IPS DF 19.7 (cell line): ENCODE measurements at regions not wholly inside any gene's neighbourhood (a gene's known extent, or its start where the extent isn't known, plus 50 kb on each side); places are given as distances from the start of the nearest gene placed in this dataset.

Experiments
- DNase-seq: peaks from one replicate; pipeline ENCODE4 v3.0.0-alpha.2; 2013; ENCODE audit warnings: low read depth, low spot score

GRCh38 chr15:47194718-47195117 lies 522.6 kb upstream of the SEMA6D start:
- no peak for DNase-seq

GRCh38 chr15:47196048-47196447 lies 521.3 kb upstream of the SEMA6D start:
- peak; percentile 75 for DNase-seq

GRCh38 chr15:47203993-47204392 lies 513.3 kb upstream of the SEMA6D start:
- DNase-seq: no peak

- no peak for DNase-seq
These were observed 510.8 kb upstream of the SEMA6D start for GRCh38 chr15:47206358-47206978.

- DNase-seq: no peak
These were observed 507.7 kb upstream of the SEMA6D start for GRCh38 chr15:47209591-47209990.

GRCh38 chr15:47212222-47213010 lies 504.9 kb upstream of the SEMA6D start:
- DNase-seq: no peak

GRCh38 chr15:47213883-47214282 lies 503.4 kb upstream of the SEMA6D start:
- DNase-seq: no peak

- no peak for DNase-seq
These were observed 499.0 kb upstream of the SEMA6D start for GRCh38 chr15:47218295-47218694.

- no peak for DNase-seq
These were observed 472.9 kb upstream of the SEMA6D start for GRCh38 chr15:47244361-47244760.

GRCh38 chr15:47246317-47246716 lies 471.0 kb upstream of the SEMA6D start:
- no peak for DNase-seq

- DNase-seq: no peak
These were observed 458.8 kb upstream of the SEMA6D start for GRCh38 chr15:47258521-47258920.

GRCh38 chr15:47265686-47266085 lies 451.6 kb upstream of the SEMA6D start:
- DNase-seq: no peak

GRCh38 chr15:47266566-47266965 lies 450.7 kb upstream of the SEMA6D start:
- DNase-seq: no peak

GRCh38 chr15:47273864-47274263 lies 443.4 kb upstream of the SEMA6D start:
- no peak for DNase-seq

- DNase-seq: no peak
These were observed 434.1 kb upstream of the SEMA6D start for GRCh38 chr15:47283246-47283645.

- no peak for DNase-seq
These were observed 428.5 kb upstream of the SEMA6D start for GRCh38 chr15:47288794-47289193.

GRCh38 chr15:47289656-47290055 lies 427.6 kb upstream of the SEMA6D start:
- no peak for DNase-seq

- no peak for DNase-seq
These were observed 425.5 kb upstream of the SEMA6D start for GRCh38 chr15:47291767-47292166.

- no peak for DNase-seq
These were observed 424.6 kb upstream of the SEMA6D start for GRCh38 chr15:47292638-47293190.

GRCh38 chr15:47293466-47294162 lies 423.7 kb upstream of the SEMA6D start:
- no peak for DNase-seq

GRCh38 chr15:47294765-47295259 lies 422.5 kb upstream of the SEMA6D start:
- no peak for DNase-seq

GRCh38 chr15:47296881-47297280 lies 420.4 kb upstream of the SEMA6D start:
- DNase-seq: no peak
